ENCODE measurements at regions not wholly inside any gene's neighbourhood (a gene's known extent, or its start where the extent isn't known, plus 50 kb on each side); places are given as distances from the start of the nearest gene placed in this dataset.

DNA sequence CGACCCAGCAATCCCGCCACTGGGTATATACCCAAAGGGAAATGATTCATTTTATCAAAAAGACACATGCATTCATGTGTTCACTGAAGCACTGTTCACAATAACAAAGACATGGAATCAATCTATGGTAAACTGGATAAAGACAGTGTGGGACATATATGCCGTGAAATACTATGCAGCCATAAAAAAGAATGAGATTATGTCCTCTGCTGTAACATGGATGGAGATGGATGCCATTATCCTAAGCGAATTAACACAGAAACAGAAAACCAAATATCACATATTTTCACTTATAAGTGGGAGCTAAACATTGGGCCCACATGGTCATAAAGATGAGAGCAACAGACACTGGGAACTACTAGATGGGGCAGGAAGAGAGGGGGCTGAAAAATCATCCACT lies 345.0 kb downstream of the UQCRFS1 start:
- no peak for DNase-seq
- no peak overlapping the region for H3K27ac ChIP-seq
- intact Hi-C loops (cut with DNase I): no loop called here
- no peak overlapping the region for H3K4me3 ChIP-seq
- H3K4me1 ChIP-seq: no peaks in the 10 kb centered on the region
- no peak for TF ChIP-seq CTCF (IDR thresholded peaks at IDR 0.05)
- no peak for ATAC-seq
- peaks cover 8% of the 10 kb centered on the region for H3K27me3 ChIP-seq
- H3K36me3 ChIP-seq: no peaks in the 10 kb centered on the region
- no peaks in the 10 kb centered on the region for H3K9me3 ChIP-seq

GRCh38 chr19:28864577-28865042 lies 348.3 kb downstream of the UQCRFS1 start:
- no peaks in the 10 kb centered on the region for H3K4me1 ChIP-seq
- no peak overlapping the region for H3K27ac ChIP-seq
- peaks cover 8% of the 10 kb centered on the region for H3K27me3 ChIP-seq
- no peak for DNase-seq
- ATAC-seq: no peak
- no peaks in the 10 kb centered on the region for H3K9me3 ChIP-seq
- intact Hi-C loops (cut with DNase I): no loop called here
- TF ChIP-seq CTCF (IDR thresholded peaks at IDR 0.05): no peak
- no peak overlapping the region for H3K4me3 ChIP-seq
- no peaks in the 10 kb centered on the region for H3K36me3 ChIP-seq

GRCh38 chr19:28864024-28864503 lies 348.9 kb downstream of the UQCRFS1 start:
- Histone ChIP-seq H3K4me3 (no peak overlapping the region), H3K27me3 (peaks cover 5% of the 10 kb centered on the region), H3K4me1 (no peaks in the 10 kb centered on the region), H3K27ac (no peak overlapping the region), H3K36me3 (no peaks in the 10 kb centered on the region), H3K9me3 (no peaks in the 10 kb centered on the region)
- no peak for DNase-seq
- no peak for TF ChIP-seq CTCF (IDR thresholded peaks at IDR 0.05)
- intact Hi-C loops (cut with DNase I): no loop called here
- no peak for ATAC-seq

DNA sequence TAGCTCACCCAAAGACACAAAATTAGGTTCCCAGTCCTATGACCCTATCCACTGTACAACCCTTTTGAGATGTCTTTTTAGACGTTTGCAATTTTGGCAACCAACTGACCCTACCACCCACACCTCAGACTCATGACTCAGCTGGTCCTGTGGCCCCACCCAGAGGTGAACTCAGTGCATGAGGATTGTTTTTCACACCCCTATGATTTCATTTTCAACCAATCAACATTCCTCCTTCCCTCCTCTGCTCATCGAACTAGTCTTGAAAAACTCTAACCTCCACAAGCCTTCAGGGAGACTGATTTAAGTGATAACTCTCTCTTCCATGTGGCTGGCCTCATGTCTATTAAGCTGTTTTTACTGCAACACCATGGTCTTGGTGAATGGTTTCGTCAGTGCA lies 350.7 kb downstream of the UQCRFS1 start:
- Histone ChIP-seq H3K27me3 (no peaks in the 10 kb centered on the region), H3K27ac (no peak overlapping the region), H3K4me3 (no peak overlapping the region), H3K36me3 (no peaks in the 10 kb centered on the region), H3K9me3 (no peaks in the 10 kb centered on the region), H3K4me1 (no peaks in the 10 kb centered on the region)
- TF ChIP-seq CTCF (IDR thresholded peaks at IDR 0.05): no peak
- ATAC-seq (no peak), DNase-seq (no peak)
- intact Hi-C loops (cut with DNase I): no loop called here

DNA sequence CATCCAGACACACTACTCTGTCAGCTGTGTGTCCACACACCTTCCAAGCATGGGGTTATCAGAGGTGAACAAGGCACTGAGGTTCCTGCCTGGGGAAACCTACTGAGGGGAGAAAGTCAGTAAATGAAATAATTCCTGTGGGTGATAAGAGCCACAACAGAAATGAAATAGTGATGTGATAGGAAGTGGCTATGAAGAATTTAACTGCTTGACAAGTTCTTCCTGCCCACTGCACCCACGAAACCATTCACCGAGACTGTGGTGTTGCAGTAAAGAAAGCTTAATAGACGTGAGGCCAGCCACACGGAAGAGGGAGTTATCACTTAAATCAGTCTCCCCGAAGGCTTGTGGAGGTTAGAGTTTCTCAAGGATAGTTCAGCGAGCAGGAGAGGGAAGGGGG lies 353.1 kb downstream of the UQCRFS1 start:
- ATAC-seq (no peak), DNase-seq (no peak)
- Histone ChIP-seq H3K9me3 (no peaks in the 10 kb centered on the region), H3K27me3 (no peaks in the 10 kb centered on the region), H3K36me3 (no peaks in the 10 kb centered on the region), H3K4me1 (no peaks in the 10 kb centered on the region), H3K27ac (no peak overlapping the region), H3K4me3 (no peak overlapping the region)
- intact Hi-C loops (cut with DNase I): no loop called here
- TF ChIP-seq CTCF (IDR thresholded peaks at IDR 0.05): no peak

DNA sequence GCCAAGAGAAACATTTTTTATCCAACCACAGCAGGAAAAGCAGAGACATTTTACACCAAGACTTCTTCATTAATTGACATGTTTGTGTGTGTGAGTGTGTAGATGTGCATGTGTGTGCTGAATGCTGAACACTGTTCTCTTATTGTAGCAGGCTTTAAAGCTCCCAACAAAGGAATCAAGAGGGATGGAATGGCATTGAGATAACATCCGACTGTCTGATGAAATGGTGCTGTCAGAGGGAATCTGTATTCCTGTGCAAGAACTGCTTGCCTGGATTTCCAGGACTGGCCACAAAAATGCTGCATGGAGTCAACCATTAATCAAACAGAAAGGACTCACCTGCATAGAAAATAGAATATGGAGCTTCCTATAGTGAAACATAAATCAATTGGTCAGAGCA lies 354.0 kb downstream of the UQCRFS1 start:
- Histone ChIP-seq H3K27me3 (no peaks in the 10 kb centered on the region), H3K4me3 (no peak overlapping the region), H3K4me1 (no peaks in the 10 kb centered on the region), H3K27ac (no peak overlapping the region), H3K9me3 (no peaks in the 10 kb centered on the region), H3K36me3 (no peaks in the 10 kb centered on the region)
- DNase-seq: no peak
- TF ChIP-seq CTCF (IDR thresholded peaks at IDR 0.05): no peak
- no peak for ATAC-seq
- intact Hi-C loops (cut with DNase I): no loop called here

Measured in upper lobe of right lung (tissue), 1 donor.